OCI-LY7 (cell line): ENCODE measurements at regions not wholly inside any gene's neighbourhood (a gene's known extent, or its start where the extent isn't known, plus 50 kb on each side); places are given as distances from the start of the nearest gene placed in this dataset.

Experiments used
- CTCF ChIP-seq: fragments of 200-600 bp; sonication (generic); conservative IDR thresholded peaks from 2 replicates; pipeline ENCODE4 v1.5.1; 2014; ENCODE audit warnings: mild to moderate bottlenecking, antibody characterized with exemption, low read length, moderate library complexity, mixed read lengths
- EZH2phosphoT487 ChIP-seq: fragments of 200-600 bp; sonication (generic); IDR thresholded peaks from 2 replicates; pipeline ENCODE4 v1.6.1; 2018; ENCODE audit warnings: low read depth, borderline replicate concordance, mild to moderate bottlenecking, mixed run types, antibody characterized with exemption, low read length, moderate library complexity, mixed read lengths

- TF ChIP-seq CTCF = no peak
- TF ChIP-seq EZH2phosphoT487 = no peak
Measured at GRCh38 chr9:118419676-118420075, 715.5 kb downstream of the TLR4 start.
